HG02938 (cell line): ENCODE measurements at regions not wholly inside any gene's neighbourhood (a gene's known extent, or its start where the extent isn't known, plus 50 kb on each side); places are given as distances from the start of the nearest gene placed in this dataset.

Experiments
- ATAC-seq: cut with Tn5 transposase; IDR thresholded peaks from one replicate; pipeline ENCODE4 v1.9.1; 2021; ENCODE audit warnings: mild to moderate bottlenecking, moderate library complexity; ENCODE audit not compliant: unreplicated experiment

DNA sequence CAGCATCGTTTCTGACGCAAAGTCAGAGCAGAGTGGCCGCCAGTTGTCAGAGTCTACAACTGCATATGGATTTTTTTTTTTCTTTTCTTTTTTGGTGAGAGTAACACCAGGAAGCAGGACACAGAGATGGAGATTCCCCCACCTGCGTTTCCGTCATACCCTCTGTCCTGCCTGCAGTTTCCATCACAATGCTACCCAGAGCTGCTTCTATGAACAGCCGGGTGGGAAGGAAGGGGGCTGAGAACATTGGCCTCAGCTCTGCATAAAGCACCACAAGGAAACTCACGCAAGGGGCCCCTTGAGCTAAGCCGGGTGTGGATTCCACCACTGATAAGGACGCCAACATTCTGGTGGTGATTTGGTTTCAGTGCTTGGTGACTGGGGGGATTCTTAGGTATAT, 183.5 kb upstream of the AFDN start:
- ATAC-seq: no peak

DNA sequence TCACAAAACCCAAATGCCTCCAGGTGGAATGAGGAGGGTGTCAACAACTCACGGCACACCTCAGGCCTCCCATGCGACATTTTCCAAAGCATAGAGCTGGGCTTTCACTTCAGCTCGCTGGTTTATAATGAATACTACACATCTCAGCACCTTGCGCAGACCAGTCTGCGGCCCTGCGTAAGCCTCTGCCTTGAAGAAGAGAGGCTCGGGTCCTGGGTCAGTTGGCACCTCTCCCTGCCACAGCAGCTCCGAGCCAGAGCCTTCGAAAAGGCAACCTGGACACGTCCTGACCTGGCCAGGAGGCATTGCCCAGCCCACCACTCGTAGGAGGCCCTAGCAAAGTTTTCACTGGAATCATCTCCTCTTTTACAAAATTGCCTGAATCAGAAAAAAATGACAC, 183.0 kb upstream of the AFDN start:
- no peak for ATAC-seq

DNA sequence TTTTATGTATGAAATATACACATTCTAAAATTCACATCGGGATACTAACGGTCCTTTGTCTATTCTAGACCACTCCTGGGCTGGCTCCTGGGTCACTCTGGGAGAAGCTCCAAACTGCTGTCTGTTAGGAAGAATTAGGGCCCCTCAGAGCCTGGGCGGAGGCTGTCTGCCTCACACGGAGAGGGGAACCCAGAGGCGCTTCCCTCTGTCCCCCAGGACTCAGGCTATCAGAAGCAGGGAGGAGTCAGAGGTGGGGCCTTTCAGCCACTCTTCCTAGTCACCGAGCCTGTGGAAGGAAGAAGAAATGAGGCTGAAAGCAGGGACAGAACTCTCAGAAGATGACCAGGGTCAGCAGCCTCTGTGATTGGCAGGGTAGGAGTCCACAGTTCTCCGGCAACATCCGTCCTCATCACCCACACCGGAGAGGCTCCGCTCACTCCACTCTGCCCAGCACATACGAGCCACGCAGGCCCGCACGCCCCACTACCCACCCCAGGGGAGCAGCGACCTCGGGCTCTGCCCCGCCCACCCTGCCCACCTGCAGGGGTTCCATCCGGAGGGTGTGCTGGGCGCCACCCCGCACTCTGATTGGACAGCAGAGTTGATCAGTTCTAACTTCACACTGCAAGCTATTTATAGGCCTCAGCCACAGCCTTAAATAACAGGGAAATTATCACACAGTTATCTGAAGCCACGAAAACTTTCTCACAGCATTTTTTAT, 182.1 kb upstream of the AFDN start:
- ATAC-seq: no peak

DNA sequence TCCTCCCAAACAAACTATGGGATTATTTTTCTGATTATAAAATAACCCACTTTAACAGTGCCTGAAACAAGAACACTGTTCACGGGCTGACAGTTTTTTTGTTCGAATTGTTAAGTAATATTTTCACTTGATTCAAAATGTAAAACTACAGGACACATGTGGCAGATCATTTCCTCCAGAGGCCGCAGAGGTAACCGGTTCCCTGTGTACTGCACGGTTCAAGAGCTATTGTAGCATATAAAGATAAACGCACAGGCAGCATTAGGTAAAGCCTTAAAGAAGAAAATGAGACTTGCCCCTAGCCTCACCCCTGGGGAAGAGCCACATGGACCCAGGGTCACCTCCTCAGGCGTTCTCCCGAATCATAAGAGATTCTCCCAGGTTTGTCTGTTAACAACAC, 181.3 kb upstream of the AFDN start:
- ATAC-seq: no peak

DNA sequence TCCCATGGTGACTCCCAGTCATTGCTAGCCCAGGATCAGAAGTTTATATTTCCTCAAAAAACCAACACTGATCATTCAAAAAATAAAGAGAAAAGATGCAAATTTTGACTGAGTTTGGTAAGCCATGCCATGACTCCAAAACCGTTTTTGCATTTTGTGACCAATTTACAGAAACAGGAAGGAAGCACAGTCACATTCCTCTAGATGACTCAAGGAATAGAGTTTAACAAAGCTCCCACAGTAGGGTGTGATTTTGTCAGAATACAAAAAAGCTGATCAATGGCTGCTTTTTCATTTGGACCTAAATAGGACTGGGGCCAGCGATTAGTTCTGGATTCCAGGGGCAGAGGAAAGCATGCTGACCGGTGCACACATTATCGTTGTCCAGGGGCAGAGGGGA, 179.4 kb upstream of the AFDN start:
- ATAC-seq: no peak

DNA sequence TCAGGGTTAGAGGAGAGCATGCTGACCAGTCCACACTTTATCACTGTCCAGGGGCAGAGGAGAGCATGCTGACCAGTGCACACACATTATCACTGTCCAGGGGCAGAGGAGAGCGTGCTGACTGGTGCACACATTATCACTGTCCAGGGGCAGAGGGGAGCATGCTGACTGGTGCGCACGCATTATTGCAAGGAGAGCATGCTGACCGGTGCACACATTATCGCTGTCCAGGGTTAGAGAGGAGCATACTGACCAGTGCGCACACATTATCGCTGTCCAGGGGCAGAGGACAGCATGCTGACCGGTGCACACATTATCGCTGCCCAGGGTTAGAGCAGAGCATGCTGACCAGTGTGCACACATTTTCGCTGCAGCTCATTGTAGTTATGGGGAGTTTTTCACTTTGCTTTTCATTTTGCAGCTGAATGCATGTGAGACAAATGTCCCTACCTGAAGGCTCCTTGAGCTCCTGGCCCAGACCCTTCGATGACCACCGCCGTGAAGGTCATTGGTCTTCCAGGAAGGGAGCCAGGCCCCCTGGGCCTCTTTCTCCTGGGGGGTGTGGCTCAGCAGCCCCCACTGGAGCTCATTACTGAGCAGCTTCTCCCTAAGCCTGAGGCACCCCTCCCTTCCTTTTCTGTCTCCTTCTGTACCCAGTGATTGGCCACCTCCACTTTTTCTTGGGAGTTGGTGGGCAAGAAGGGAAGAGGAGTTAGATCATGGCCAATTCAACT, 178.8 kb upstream of the AFDN start:
- no peak for ATAC-seq

DNA sequence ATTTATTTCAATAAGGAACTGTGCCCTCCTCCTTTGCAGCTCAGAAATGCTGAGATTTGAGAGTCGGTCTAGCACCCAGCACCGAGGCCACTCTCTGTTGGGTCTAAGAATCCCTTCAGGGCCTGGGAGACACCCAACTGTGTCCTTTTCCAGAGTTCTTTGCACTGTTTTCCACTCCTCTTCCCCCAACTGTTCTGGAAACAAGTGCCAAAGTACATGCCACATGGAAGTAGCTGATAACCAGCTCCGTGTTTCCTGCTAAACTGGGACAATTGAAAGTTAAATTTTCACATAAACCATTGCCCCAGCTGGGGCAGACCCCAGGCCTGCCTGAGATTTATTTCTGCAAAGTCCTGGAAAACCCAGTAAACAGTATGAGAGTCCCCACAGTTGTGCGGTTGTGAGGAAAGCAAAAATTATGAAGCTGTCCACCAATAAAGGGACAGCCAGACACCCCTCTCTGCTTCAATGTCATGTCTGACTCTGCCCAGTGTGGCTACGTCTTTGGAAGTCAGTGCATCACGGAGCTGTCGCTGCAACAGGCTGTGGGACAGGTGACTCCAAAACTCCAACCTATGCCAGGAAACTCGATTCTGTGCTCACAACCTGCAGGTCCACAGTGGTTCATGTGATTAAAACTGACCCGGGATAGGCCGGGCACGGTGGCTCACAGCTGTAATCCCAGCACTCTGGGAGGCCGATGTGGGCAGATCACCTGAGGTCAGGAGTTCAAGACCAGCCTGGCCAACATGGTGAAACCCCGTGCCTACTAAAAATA, 178.0 kb upstream of the AFDN start:
- no peak for ATAC-seq

DNA sequence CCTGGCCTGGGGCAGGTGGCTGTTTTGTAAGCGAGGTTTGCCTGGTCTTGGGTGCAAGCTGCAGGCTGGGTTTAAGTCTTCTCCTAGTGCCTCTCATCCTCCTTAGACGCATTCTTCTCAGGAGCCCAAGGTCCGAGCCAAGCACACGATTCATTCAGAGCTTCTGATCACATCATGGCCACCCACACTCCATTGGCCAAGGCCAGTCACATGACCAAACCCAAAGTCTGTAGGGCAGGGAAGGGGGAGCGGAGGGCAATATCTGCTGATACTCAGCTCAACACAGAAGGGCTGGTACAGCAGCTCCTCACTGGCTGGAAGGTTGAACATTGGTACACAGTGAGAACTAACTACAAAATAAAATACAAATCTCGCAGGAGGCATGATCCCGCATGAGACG, 177.2 kb upstream of the AFDN start:
- ATAC-seq: no peak

DNA sequence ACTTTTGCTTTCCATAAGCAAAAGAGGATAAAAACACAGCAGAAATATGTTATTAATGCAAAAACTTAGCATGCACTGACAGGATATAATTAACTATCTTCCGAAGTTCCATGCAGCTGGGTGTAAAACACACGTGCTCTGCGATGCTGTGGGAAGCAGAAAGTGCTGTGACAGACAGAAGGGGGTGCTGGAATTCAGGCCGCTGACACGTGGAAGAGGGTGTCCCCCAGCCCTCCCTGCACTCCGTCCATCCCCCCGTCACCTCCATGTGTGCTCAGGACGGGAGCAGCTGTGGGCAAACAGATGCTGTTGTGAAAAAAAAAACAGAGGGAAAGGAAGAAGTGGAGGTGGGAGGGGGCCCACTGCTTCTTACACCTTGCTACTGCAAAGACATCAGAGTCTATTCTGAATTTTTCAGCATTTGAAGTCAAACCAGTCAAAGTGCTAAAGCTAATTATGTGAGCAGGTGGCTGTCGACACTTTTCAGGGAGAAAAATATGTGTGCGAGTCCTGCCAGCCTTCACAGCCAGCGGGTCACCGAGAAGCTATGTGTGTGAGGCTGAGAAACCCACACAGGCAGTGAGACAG, 175.9 kb upstream of the AFDN start:
- ATAC-seq: no peak

DNA sequence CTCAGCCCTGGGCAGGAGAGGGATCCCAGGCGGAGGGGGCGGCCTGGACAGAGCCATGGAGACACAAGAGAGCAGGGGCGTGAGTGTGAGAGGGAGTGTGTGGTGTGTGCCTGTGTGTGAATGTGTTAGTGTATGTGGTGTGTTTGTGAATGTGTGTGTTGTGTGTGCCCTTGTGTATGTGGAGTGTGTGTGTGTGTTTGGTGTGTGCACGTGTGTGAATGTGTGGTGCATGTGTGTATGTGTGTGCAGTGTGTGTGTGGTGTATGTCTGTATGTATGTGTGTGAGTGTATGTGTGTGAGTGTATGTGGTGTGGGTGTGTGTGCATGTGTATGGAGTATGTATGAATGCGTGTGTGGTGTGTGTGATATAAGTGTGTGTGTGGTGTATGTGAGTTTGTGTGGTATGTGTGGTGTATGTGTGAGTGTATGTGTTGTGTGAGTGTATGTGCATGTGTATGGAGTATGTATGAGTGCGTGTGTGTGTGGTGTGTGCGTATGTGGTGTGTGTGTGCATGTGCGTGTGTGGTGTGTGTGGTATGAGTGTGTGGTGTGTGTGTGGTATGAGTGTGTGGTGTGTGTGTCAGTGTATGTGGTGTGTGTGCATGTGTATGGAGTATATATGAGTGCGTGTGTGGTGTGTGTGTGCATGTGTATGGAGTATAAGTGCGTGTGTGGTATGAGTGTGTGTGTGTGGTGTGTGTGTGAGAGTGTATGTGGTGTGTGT, 175.2 kb upstream of the AFDN start:
- ATAC-seq: no peak

DNA sequence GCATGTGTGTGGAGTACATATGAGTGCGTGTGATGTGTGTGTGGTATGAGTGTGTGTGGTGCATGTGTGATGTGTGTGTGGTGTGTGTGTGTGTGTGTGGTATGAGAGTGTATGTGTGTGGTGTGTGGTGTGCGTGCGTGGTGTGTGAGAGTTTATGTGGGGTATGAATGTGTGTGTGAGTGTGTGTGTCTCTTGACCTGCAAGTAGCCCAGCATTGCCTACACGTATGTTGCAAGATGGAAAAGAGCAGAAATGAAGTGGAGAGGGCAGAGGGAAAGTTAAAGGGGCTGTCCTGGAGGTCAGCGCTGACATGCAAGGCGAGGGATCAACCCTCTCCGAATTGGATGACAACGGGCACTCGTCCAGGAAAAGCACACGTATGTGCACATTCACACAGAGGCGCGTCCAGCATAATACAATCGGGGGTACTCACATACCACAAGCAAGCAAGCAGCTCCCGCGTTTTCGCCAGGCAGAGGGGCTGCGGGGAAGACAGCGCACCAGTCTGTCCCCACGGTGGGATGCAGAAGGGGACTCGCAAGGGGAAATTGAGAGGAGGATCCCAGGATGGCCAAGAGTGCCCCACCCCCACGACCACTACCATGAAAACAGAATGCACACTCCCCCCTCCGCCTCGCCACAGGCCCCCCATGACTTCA, 174.5 kb upstream of the AFDN start:
- no peak for ATAC-seq

DNA sequence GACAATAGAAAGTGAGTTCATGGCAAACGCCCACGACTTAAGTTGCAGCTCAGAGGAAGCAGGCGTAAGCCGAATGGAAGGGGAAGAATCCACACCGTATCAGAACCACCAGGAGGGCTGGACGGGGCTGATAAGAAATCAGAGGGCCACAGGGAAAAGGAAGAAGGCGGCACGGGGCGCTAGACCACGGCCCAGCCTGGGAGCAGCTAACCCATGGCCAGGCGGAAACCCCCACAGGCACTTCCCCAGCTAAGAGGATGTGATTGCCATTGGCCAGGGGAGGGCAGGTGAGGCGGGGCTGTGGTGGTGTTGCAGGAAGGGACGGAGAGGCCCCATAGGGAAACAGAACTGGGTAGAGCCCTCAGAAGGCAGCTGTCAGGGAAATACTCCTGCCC, 174.0 kb upstream of the AFDN start:
- ATAC-seq: no peak

DNA sequence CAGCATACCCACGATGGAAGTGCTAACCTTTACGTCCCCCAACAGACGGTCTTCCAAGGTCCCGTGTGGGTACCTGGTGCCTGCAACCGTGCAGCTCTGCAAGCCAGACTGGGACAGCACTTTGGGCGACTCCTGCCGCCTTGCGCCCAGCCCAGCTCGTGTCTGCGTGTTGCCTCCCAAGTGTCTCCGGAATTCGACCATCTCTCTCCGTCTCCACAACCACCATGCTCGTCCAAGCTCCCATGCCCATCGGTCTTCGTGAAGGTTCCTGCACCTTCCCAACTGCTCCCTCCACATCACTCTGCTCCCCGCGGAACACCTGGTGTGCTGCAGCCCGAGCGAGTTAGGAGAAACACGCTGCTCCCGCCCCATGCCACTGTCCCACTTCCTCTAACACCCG, 173.2 kb upstream of the AFDN start:
- ATAC-seq: no peak

DNA sequence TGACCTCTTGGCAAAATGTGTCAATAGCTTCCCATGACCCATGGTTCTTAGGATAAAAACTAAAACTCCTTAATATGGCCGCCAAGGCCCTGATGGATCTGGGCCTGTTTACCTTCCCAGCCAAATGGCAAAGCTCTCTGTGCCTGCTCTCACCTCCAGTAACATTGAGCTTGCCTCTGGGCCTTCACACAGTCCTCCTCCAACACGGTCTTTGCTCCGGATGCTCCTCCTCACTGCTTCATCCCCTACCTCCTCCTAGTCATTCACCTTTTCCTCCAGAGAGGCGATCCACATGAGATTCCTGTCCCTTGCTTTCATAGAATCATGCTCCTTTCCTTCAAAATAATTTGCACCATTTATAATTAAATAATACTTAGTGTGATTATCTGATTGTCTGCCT, 172.3 kb upstream of the AFDN start:
- ATAC-seq: no peak

DNA sequence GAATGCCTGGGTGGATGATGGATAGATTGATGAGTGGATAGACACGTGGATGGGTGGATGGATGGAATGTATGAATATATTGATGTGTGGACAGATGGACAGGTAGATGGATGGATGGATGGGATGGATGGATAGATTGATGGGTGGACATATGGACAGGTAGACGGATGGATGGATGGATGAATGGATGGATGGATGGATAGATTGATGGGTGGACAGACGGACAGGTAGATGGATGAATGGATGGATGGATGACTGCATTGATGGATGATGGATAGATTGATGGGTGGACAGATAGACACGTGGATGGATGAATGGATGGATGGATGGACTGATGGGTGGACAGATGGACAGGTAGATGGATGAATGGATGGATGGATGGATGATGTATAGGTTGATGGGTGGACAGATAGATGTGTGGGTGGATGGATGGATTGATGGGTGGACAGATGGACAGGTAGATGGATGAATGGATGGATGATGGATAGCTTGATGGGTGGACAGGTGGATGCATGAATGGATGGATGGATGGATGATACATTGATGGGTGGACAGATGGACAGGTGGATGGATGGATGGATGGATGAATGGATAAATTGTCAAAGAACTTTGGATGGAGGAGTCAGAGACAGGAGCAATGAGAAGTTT, 171.4 kb upstream of the AFDN start:
- ATAC-seq: no peak

DNA sequence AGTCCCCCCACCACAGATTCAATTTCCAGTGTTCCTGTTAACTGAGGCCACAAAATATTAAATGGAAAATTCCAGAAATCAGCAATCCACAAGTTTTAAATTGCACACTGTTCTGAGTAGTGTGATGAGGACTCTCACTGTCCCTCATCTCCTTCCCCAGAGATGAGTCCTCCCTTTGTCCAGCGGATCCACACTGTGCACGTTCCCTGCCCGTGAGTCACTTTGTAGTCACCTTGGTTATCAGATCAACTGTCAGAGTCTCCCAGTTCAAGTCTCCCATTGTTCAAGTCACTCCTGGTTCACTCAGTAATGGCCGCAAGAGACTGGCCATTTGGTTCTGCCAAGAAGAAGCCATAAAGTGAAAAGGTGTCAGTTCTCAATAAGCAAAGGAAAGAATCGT, 168.6 kb upstream of the AFDN start:
- no peak for ATAC-seq

DNA sequence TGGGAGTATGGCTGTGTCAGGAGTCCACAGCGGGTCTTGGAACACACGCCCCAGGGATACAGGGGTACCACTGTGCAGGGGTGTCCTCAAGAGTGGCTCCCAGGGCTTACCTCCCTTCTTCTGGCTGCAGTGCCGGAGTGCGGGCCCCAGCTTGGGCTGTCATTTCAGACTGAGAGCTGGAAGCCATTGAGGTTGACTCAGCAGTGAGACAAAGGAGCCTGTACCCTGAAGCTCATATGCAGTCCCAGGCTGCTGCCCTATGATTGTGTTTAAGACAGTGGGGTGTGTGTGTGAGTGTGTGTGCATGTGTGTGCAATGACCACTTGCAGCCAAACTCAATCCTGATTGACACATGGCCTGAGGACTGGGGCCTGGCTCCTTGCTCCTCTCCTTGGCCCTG, 167.7 kb upstream of the AFDN start:
- ATAC-seq: no peak

DNA sequence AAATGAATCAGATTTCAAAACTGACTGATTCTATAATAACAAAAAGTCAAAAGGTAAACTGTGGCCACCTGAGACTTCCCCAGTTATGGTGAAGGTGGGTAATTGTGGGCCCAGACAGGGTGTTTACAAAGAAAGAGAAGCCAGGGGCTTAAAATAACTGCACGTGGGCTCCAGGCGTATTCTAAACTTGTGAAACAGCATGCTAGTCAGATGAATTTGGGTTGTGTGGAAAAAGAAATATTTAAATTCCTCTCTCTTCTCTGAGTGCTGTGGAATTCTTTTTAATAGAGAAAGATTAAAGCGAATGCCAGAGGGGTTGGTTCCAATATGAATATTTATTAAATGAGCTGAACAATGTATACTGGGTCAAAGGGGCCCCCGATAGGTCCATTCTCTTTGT, 166.3 kb upstream of the AFDN start:
- no peak for ATAC-seq

DNA sequence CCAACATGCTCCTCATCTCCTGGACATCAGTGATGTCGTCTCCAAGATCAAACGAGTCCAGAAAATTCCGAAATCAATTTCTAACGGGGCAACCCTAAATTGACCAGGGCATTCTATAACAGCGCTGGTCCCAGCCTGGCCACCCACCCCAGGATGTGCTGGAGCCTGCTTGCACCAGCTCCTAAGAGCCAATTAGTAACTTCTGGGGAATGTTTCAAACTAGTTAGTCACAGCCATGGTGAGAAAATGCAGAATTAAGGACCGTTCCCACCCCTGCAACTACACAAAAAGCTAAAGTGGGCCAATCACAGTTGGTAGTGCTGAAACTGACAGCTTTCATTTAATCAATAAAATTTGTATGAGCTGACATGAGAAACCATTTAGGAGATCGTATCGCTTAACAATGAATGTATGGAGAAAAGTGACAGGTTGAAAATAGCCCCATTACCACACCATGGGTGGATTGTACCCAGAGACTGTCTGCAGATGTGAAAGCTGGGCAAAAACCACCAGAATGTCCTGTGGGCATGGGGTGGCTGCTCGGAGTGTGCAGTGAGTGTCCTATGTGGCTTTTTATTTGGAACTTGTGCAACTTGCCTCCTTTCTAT, 165.7 kb upstream of the AFDN start:
- ATAC-seq: no peak
